ENCODE measurements at regions not wholly inside any gene's neighbourhood (a gene's known extent, or its start where the extent isn't known, plus 50 kb on each side); places are given as distances from the start of the nearest gene placed in this dataset.

DNA sequence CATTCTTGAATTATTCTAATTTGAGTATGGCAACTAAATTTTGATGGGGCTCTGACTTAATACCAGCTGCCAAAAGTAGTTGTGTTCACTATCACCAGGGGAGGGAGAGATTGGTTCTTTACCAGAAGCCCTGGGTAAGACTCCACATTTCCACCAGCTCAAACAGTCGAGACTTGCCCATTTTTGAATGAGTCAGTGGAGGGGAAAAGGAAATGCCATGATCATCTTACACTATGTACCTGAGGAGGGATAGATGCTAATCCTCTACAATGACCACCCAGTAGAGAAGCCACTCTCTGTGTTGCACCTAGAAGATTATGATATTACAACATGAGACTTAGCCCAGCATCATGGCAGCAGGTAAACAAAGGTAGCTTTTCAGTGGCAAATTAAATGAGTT is 77.0 kb upstream of the SGK1 start:
- in situ Hi-C loops (cut with MboI; ENCODE audit: low pct_ligation_motif_present in 1 of 4, low pct_unique_long_range_greater_than_20kb in 1 of 4, low sequenced_read_pairs in 3 of 4), result no loop called here
- no peaks in the 10 kb centered on the region for H3K4me1 ChIP-seq
- H3K27me3 ChIP-seq, result no peaks in the 10 kb centered on the region
- no peak overlapping the region for H3K4me3 ChIP-seq
- TF ChIP-seq EP300 (IDR thresholded peaks at IDR 0.05; ENCODE audit: low read depth), result no peak
- no peak for TF ChIP-seq POLR2AphosphoS5 (IDR thresholded peaks at IDR 0.05)
- no peak for TF ChIP-seq POLR2A (IDR thresholded peaks at IDR 0.05)
- TF ChIP-seq, protein P1, sequence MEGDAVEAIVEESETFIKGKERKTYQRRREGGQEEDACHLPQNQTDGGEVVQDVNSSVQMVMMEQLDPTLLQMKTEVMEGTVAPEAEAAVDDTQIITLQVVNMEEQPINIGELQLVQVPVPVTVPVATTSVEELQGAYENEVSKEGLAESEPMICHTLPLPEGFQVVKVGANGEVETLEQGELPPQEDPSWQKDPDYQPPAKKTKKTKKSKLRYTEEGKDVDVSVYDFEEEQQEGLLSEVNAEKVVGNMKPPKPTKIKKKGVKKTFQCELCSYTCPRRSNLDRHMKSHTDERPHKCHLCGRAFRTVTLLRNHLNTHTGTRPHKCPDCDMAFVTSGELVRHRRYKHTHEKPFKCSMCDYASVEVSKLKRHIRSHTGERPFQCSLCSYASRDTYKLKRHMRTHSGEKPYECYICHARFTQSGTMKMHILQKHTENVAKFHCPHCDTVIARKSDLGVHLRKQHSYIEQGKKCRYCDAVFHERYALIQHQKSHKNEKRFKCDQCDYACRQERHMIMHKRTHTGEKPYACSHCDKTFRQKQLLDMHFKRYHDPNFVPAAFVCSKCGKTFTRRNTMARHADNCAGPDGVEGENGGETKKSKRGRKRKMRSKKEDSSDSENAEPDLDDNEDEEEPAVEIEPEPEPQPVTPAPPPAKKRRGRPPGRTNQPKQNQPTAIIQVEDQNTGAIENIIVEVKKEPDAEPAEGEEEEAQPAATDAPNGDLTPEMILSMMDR (IDR thresholded peaks at IDR 0.05), result no peak
- intact Hi-C loops (cut with DNase I; ENCODE audit: low total_unique reads), result loop anchor here (10.0 kb wide), 1 partner anchor 200 kb away; no protein-coding TSS in a partner anchor
- no peak overlapping the region for H3K27ac ChIP-seq
- no peaks in the 10 kb centered on the region for H3K9me3 ChIP-seq
- WGBS, 2 donors (ENCODE audit: low coverage in 1 of 2), result 85% methylated on average over 1 of the region's 1 CpG; no CpG with 5 or more reads in 1 of the 2 donors
- no peak for DNase-seq
- no peaks in the 10 kb centered on the region for H3K36me3 ChIP-seq

GRCh38 chr6:134394208-134394607 is 76.3 kb upstream of the SGK1 start:
- in situ Hi-C loops (cut with MboI; ENCODE audit: low pct_ligation_motif_present in 1 of 4, low pct_unique_long_range_greater_than_20kb in 1 of 4, low sequenced_read_pairs in 3 of 4), result no loop called here

DNA sequence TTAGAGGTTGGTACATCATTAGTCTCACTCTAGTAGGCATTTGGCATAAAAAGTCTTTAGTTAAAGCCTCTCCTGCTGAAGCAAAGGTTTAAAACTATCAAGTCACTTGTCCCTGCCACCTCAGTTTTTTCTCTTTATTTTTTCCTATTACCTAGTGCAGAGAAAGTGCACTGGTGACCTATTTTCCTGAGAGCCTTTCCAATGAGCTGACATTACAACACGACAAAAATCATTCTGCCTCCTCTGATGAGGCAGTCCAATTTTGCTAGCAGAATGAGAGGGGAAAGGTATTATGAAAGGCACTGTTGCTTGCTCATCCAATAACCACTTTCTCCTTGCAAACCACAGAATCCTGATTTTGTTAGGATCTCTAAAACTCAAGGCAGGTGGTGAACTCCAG is 73.3 kb upstream of the SGK1 start:
- WGBS, 2 donors (ENCODE audit: low coverage in 1 of 2), result 92% methylated on average over 1 of the region's 1 CpG; no CpG with 5 or more reads in 1 of the 2 donors
- Histone ChIP-seq H3K4me3 (no peak overlapping the region), H3K27ac (no peak overlapping the region), H3K27me3 (no peaks in the 10 kb centered on the region), H3K9me3 (no peaks in the 10 kb centered on the region), H3K36me3 (no peaks in the 10 kb centered on the region), H3K4me1 (no peaks in the 10 kb centered on the region)
- in situ Hi-C loops (cut with MboI; ENCODE audit: low pct_ligation_motif_present in 1 of 4, low pct_unique_long_range_greater_than_20kb in 1 of 4, low sequenced_read_pairs in 3 of 4) (no loop called here), intact Hi-C loops (cut with DNase I; ENCODE audit: low total_unique reads) (loop anchor here (10.0 kb wide), 1 partner anchor 196 kb away; no protein-coding TSS in a partner anchor)
- TF ChIP-seq POLR2AphosphoS5 (IDR thresholded peaks at IDR 0.05) (no peak), EP300 (IDR thresholded peaks at IDR 0.05; ENCODE audit: low read depth) (no peak), POLR2A (IDR thresholded peaks at IDR 0.05) (no peak)
- TF ChIP-seq, protein P1 (IDR thresholded peaks at IDR 0.05), result no peak
- DNase-seq, result no peak

More at GRCh38 chr6:134394208-134394607, 76.3 kb upstream of the SGK1 start:
- Histone ChIP-seq H3K36me3 (no peaks in the 10 kb centered on the region), H3K4me3 (no peak overlapping the region), H3K27me3 (no peaks in the 10 kb centered on the region), H3K27ac (no peak overlapping the region), H3K4me1 (no peaks in the 10 kb centered on the region), H3K9me3 (no peaks in the 10 kb centered on the region)
- WGBS, 2 donors (ENCODE audit: low coverage in 1 of 2), result 60 to 70% methylated on average over 1 of the region's 1 CpG
- intact Hi-C loops (cut with DNase I; ENCODE audit: low total_unique reads), result loop anchor here (10.0 kb wide), 1 partner anchor 199 kb away; no protein-coding TSS in a partner anchor
- no peak for DNase-seq
- TF ChIP-seq POLR2A (IDR thresholded peaks at IDR 0.05) (no peak), EP300 (IDR thresholded peaks at IDR 0.05; ENCODE audit: low read depth) (no peak), POLR2AphosphoS5 (IDR thresholded peaks at IDR 0.05) (no peak)
- TF ChIP-seq, protein P1 (IDR thresholded peaks at IDR 0.05), result no peak

GRCh38 chr6:134389658-134390057 is 71.7 kb upstream of the SGK1 start:
- intact Hi-C loops (cut with DNase I; ENCODE audit: low total_unique reads) (loop anchor here (10.0 kb wide), 1 partner anchor 195 kb away; no protein-coding TSS in a partner anchor), in situ Hi-C loops (cut with MboI; ENCODE audit: low pct_ligation_motif_present in 1 of 4, low pct_unique_long_range_greater_than_20kb in 1 of 4, low sequenced_read_pairs in 3 of 4) (no loop called here)
- Histone ChIP-seq H3K9me3 (no peaks in the 10 kb centered on the region), H3K36me3 (no peaks in the 10 kb centered on the region), H3K4me3 (no peak overlapping the region), H3K27ac (no peak overlapping the region), H3K4me1 (no peaks in the 10 kb centered on the region), H3K27me3 (no peaks in the 10 kb centered on the region)
- no peak for DNase-seq
- TF ChIP-seq POLR2A (IDR thresholded peaks at IDR 0.05), result no peak
- no peak for TF ChIP-seq POLR2AphosphoS5 (IDR thresholded peaks at IDR 0.05)
- TF ChIP-seq EP300 (IDR thresholded peaks at IDR 0.05; ENCODE audit: low read depth), result no peak
- TF ChIP-seq, protein P1 (IDR thresholded peaks at IDR 0.05), result no peak
- WGBS, 2 donors (ENCODE audit: low coverage in 1 of 2), result 57 to 89% methylated on average over 1 to 3 of the region's 3 CpGs

Data from transverse colon (tissue), 4 donors.